ENCODE measurements at regions not wholly inside any gene's neighbourhood (a gene's known extent, or its start where the extent isn't known, plus 50 kb on each side); places are given as distances from the start of the nearest gene placed in this dataset.
A peak's percentile ranks its signal among the peaks of the same experiment; 100 is the strongest.

GRCh38 chr2:8190279-8190678 lies 491.6 kb upstream of the ID2 start:
- Histone ChIP-seq H3K79me2 (ENCODE audit: control insufficient read depth, insufficient read depth, low read length) (no peaks in the 10 kb centered on the region), H3K27me3 (ENCODE audit: control insufficient read depth in 2 of 2, insufficient read depth in 2 of 2, low read length in 2 of 2) (peaks cover 0 to 5% of the 10 kb centered on the region in 2 experiments; a peak in 4 of 5 replicates), H3K9me1 (ENCODE audit: control insufficient read depth, insufficient read depth, low read length) (no peaks in the 10 kb centered on the region), H2AFZ (ENCODE audit: low read depth, low read length) (no peak overlapping the region), H3K27ac (ENCODE audit: extremely low read depth, low read depth, low read length) (no peak overlapping the region), H3K4me3 (no peak overlapping the region), H4K20me1 (replicated peaks; ENCODE audit: control insufficient read depth, insufficient read depth, low read length) (no peaks in the 10 kb centered on the region), H3K36me3 (ENCODE audit: control insufficient read depth, insufficient read depth, low read length) (no peaks in the 10 kb centered on the region), H3K9ac (ENCODE audit: insufficient read depth in 1 of 2, low read depth in 2 of 2, low read length in 2 of 2) (no peak overlapping the region), H3K4me1 (replicated peaks in 1 of 2; ENCODE audit: control insufficient read depth in 2 of 2, insufficient read depth in 2 of 2, low read length in 2 of 2) (no peaks in the 10 kb centered on the region), H3K4me2 (ENCODE audit: insufficient read depth, low read length) (no peak overlapping the region), H3K9me3 (replicated peaks; ENCODE audit: control insufficient read depth, insufficient read depth, low read depth, low read length) (no peaks in the 10 kb centered on the region)
- FAIRE-seq (no peak), DNase-seq (ENCODE audit: extremely low read depth in 1 of 4, low spot score in 3 of 4) (no peak), ATAC-seq (no peak)
- intact Hi-C loops (cut with micrococcal nuclease) = no loop called here
- ChIA-PET CTCF (ENCODE audit: low intra/inter-chr PET ratio) (no interaction called here), POLR2A (no interaction called here)
- BruUV-seq (replicated peaks) = no TSS peak
- TF ChIP-seq SAFB2 (IDR thresholded peaks at IDR 0.05; ENCODE audit: borderline replicate concordance, low read depth, low read length, severe bottlenecking) (no peak), ZNF512 (tag; IDR thresholded peaks at IDR 0.05) (peak; percentile 34; the same call in 1 of the 2 replicates)
- in situ Hi-C loops (cut with MboI) = no loop called here
- 0% methylated on average over 1 of the region's 1 CpG for WGBS (ENCODE audit: insufficient coverage, low coverage, missing lambda C conversion rate)

GRCh38 chr2:8191427-8191826 lies 490.4 kb upstream of the ID2 start:
- in situ Hi-C loops (cut with MboI) (no loop called here), intact Hi-C loops (cut with micrococcal nuclease) (no loop called here)
- peaks cover 0 to 5% of the 10 kb centered on the region in 2 experiments; a peak in 4 of 5 replicates for H3K27me3 ChIP-seq (ENCODE audit: control insufficient read depth in 2 of 2, insufficient read depth in 2 of 2, low read length in 2 of 2)
- no peak overlapping the region for H3K9ac ChIP-seq (ENCODE audit: insufficient read depth in 1 of 2, low read depth in 2 of 2, low read length in 2 of 2)
- H3K36me3 ChIP-seq (ENCODE audit: control insufficient read depth, insufficient read depth, low read length) = no peaks in the 10 kb centered on the region
- no peak overlapping the region for H3K4me2 ChIP-seq (ENCODE audit: insufficient read depth, low read length)
- no peaks in the 10 kb centered on the region for H3K9me3 ChIP-seq (replicated peaks; ENCODE audit: control insufficient read depth, insufficient read depth, low read depth, low read length)
- no peaks in the 10 kb centered on the region for H4K20me1 ChIP-seq (replicated peaks; ENCODE audit: control insufficient read depth, insufficient read depth, low read length)
- no peaks in the 10 kb centered on the region for H3K4me1 ChIP-seq (replicated peaks in 1 of 2; ENCODE audit: control insufficient read depth in 2 of 2, insufficient read depth in 2 of 2, low read length in 2 of 2)
- FAIRE-seq (no peak), DNase-seq (ENCODE audit: extremely low read depth in 1 of 4, low spot score in 3 of 4) (no peak), ATAC-seq (no peak)
- 2% methylated on average over 4 of the region's 4 CpGs for WGBS (ENCODE audit: insufficient coverage, low coverage, missing lambda C conversion rate)
- H3K27ac ChIP-seq (ENCODE audit: extremely low read depth, low read depth, low read length) = no peak overlapping the region
- H2AFZ ChIP-seq (ENCODE audit: low read depth, low read length) = no peak overlapping the region
- H3K9me1 ChIP-seq (ENCODE audit: control insufficient read depth, insufficient read depth, low read length) = no peaks in the 10 kb centered on the region
- H3K4me3 ChIP-seq = no peak overlapping the region
- ChIA-PET CTCF (ENCODE audit: low intra/inter-chr PET ratio) (no interaction called here), POLR2A (interaction anchor here (1.0 to 1.3 kb wide), 2 partner anchors 13 to 96 kb away, joined by 3 to 4 read pairs; no protein-coding TSS in a partner anchor)
- no TSS peak for BruUV-seq (replicated peaks)
- H3K79me2 ChIP-seq (ENCODE audit: control insufficient read depth, insufficient read depth, low read length) = no peaks in the 10 kb centered on the region
- TF ChIP-seq SNRNP70 (optimal IDR thresholded peaks at IDR 0.05; ENCODE audit: low read depth, low read length) (no peak), MAFG (tag; conservative IDR thresholded peaks at IDR 0.05) (no peak), U2AF1 (optimal IDR thresholded peaks at IDR 0.05; ENCODE audit: low read depth, low read length) (no peak), ZBTB34 (CRISPR knock-in tag; IDR thresholded peaks at IDR 0.05) (no peak), MCM7 (IDR thresholded peaks at IDR 0.05) (no peak), PBX2 (CRISPR knock-in tag; IDR thresholded peaks at IDR 0.05; ENCODE audit: low read depth) (no peak), PBX2 (tag; conservative IDR thresholded peaks at IDR 0.05; ENCODE audit: low read depth) (no peak), TEAD4 (IDR thresholded peaks at IDR 0.05; ENCODE audit: low read length) (no peak), TEAD4 (CRISPR knock-in tag; IDR thresholded peaks at IDR 0.05; ENCODE audit: borderline replicate concordance) (no peak)

Measured in K562 (cell line).